Endothelial cell of umbilical vein (primary cell): ENCODE measurements at regions not wholly inside any gene's neighbourhood (a gene's known extent, or its start where the extent isn't known, plus 50 kb on each side); places are given as distances from the start of the nearest gene placed in this dataset.

Experiments used
- BruUV-seq: library from RNA; stranded (reverse); fragments of 400-500 nt; replicated peaks from 2 replicates; lab custom pipeline; 2021; lab: Mats Ljungman, UMichigan
- CTCF ChIA-PET: fragments of 300-600, 350-600 bp; sonication (Branson Sonifier 250); formaldehyde crosslinking; loops from one replicate; lab custom pipeline; 2021; ENCODE audit warnings: antibody characterized with exemption, inconsistent platforms; lab: Charles Lee
- POLR2A ChIA-PET: fragments of 300-600, 350-600 bp; sonication (Branson Sonifier 250); formaldehyde crosslinking; loops from one replicate; lab custom pipeline; 2021; ENCODE audit warnings: antibody characterized with exemption, inconsistent platforms; lab: Charles Lee
- DNase-seq: peaks from one replicate; pipeline ENCODE4 v3.0.0-alpha.2; 2011; ENCODE audit warnings: low read depth, low spot score
- FAIRE-seq: peaks from 2 replicates; lab custom pipeline; 2011; peaks lifted over from hg19 to GRCh38; lab: Jason Lieb, UNC
- H2AFZ ChIP-seq: 2 replicates; pipeline ENCODE4 v1.6.0; 2012; ENCODE audit warnings: low read depth, low read length, control low read depth, inconsistent platforms
- H3K27ac ChIP-seq: 2 replicates; pipeline ENCODE4 v1.5.1; 2011; ENCODE audit warnings: low read depth, mild to moderate bottlenecking, control low read depth, low read length, moderate library complexity; ENCODE audit not compliant: insufficient read depth
- H3K27me3 ChIP-seq, 2 experiments: 2 replicates each; pipeline versions ENCODE4 v1.6.0 to v1.6.1; 2011; ENCODE audit warnings: low read length in 2 of 2, mixed read lengths in 1 of 2; ENCODE audit not compliant: control insufficient read depth in 2 of 2, insufficient read depth in 2 of 2
- H3K36me3 ChIP-seq, 2 experiments: 2 replicates in 1 of 2; 3 replicates in 1 of 2; pipeline ENCODE4 v1.5.1; 2011; ENCODE audit warnings: low read length in 2 of 2, mild to moderate bottlenecking in 1 of 2, moderate library complexity in 1 of 2; ENCODE audit not compliant: control insufficient read depth in 2 of 2, insufficient read depth in 2 of 2; ENCODE audit errors: extremely low read depth in 1 of 2
- H3K4me1 ChIP-seq: 3 replicates; pipeline ENCODE4 v1.5.1; 2011; ENCODE audit warnings: mild to moderate bottlenecking, low read length; ENCODE audit not compliant: control insufficient read depth, insufficient read depth; ENCODE audit errors: extremely low read depth
- H3K4me2 ChIP-seq: 2 replicates; pipeline ENCODE4 v1.6.1; 2011; ENCODE audit warnings: low read length, control low read depth, mixed read lengths; ENCODE audit not compliant: insufficient read depth
- H3K4me3 ChIP-seq, 3 experiments: fragments of 200-600 bp in 1 of 3; sonication (generic), shearing (Covaris generic) in 1 of 3; replicated peaks in 1 of 3; 2 replicates each; pipeline ENCODE4 v1.5.1; 2011 to 2016; ENCODE audit warnings: control low read depth in 3 of 3, low read length in 3 of 3, mild to moderate bottlenecking in 2 of 3, inconsistent platforms in 1 of 3, low read depth in 1 of 3, moderate library complexity in 1 of 3; ENCODE audit not compliant: insufficient read depth in 1 of 3
- H3K79me2 ChIP-seq: 2 replicates; pipeline ENCODE4 v1.6.0; 2012; ENCODE audit warnings: low read length, inconsistent platforms; ENCODE audit not compliant: control insufficient read depth, insufficient read depth
- H3K9ac ChIP-seq: replicated peaks from 2 replicates; pipeline ENCODE3; 2011; ENCODE audit warnings: low read length, control low read depth; ENCODE audit not compliant: insufficient read depth; ENCODE audit errors: extremely low read depth
- H3K9me1 ChIP-seq: replicated peaks from 3 replicates; pipeline ENCODE4 v1.6.0; 2011; ENCODE audit warnings: mild to moderate bottlenecking, low read length; ENCODE audit not compliant: control insufficient read depth, insufficient read depth; ENCODE audit errors: extremely low read depth
- H3K9me3 ChIP-seq: replicated peaks from 2 replicates; pipeline ENCODE4 v1.5.1; 2012; ENCODE audit warnings: low read length, inconsistent platforms; ENCODE audit not compliant: control insufficient read depth, insufficient read depth
- H4K20me1 ChIP-seq: replicated peaks from 2 replicates; pipeline ENCODE3; 2011; ENCODE audit warnings: mild to moderate bottlenecking, low read length; ENCODE audit not compliant: control insufficient read depth, insufficient read depth; ENCODE audit errors: extremely low read depth
- EZH2 ChIP-seq: IDR thresholded peaks from 2 replicates; pipeline ENCODE4 v1.6.1; 2012; ENCODE audit warnings: borderline replicate concordance, low read depth, mild to moderate bottlenecking, moderate library complexity, low read length, inconsistent platforms; ENCODE audit not compliant: severe bottlenecking
- FOS ChIP-seq: IDR thresholded peaks from 2 replicates; pipeline ENCODE4 v1.6.1; 2011; ENCODE audit warnings: mild to moderate bottlenecking, low read length, moderate library complexity, borderline replicate concordance; ENCODE audit not compliant: insufficient read depth
- GATA2 ChIP-seq: IDR thresholded peaks from 2 replicates; pipeline ENCODE4 v1.7.0; 2011; ENCODE audit warnings: low read depth, mild to moderate bottlenecking, moderate library complexity, mixed read lengths, low read length; ENCODE audit not compliant: insufficient read length, insufficient read depth
- JUN ChIP-seq: IDR thresholded peaks from 2 replicates; pipeline ENCODE4 v1.6.1; 2011; ENCODE audit warnings: borderline replicate concordance, low read depth; ENCODE audit not compliant: insufficient read length, insufficient read depth
- MYC ChIP-seq: IDR thresholded peaks from one replicate; pipeline ENCODE4 v1.6.1; 2011; ENCODE audit warnings: mild to moderate bottlenecking, low read depth, low read length
- POLR2A ChIP-seq: IDR thresholded peaks from 2 replicates; pipeline ENCODE4 v1.6.1; 2012; ENCODE audit warnings: low read depth, mild to moderate bottlenecking, control low read depth, low read length
- POLR2AphosphoS5 ChIP-seq: IDR thresholded peaks from 2 replicates; pipeline ENCODE4 v1.6.1; 2012; ENCODE audit warnings: low read depth, mild to moderate bottlenecking, control low read depth, low read length, moderate library complexity; ENCODE audit not compliant: insufficient read depth
- dilution Hi-C: fragments of 300-500 bp; cut with MboI; formaldehyde crosslinking; loops from one replicate; pipeline ENCODE4 v1.15.0; 2019; ENCODE audit warnings: low sequenced_read_pairs; ENCODE audit not compliant: extremely low pct_ligation_motif_present
- intact Hi-C: fragments of 100-400 bp; cut with micrococcal nuclease; formaldehyde crosslinking; loops from one replicate; pipeline ENCODE4 v1.10.0; 2022
- TF ChIP-seq, protein P1 (sequence below), 2 donors: IDR thresholded peaks; 1 replicate in 1 of 2; 2 replicates in 1 of 2; pipeline ENCODE4 v1.5.1; 2011; ENCODE audit warnings: low read length in 2 of 2, mild to moderate bottlenecking in 2 of 2, moderate library complexity in 2 of 2, control low read depth in 1 of 2, inconsistent platforms in 1 of 2, low read depth in 1 of 2; ENCODE audit not compliant: insufficient read depth in 1 of 2; ENCODE audit errors: extremely low read depth in 1 of 2
- TF ChIP-seq, protein P2 (sequence below): IDR thresholded peaks from 2 replicates; pipeline ENCODE4 v1.6.1; 2011; ENCODE audit not compliant: insufficient read depth, insufficient read length

DNA sequence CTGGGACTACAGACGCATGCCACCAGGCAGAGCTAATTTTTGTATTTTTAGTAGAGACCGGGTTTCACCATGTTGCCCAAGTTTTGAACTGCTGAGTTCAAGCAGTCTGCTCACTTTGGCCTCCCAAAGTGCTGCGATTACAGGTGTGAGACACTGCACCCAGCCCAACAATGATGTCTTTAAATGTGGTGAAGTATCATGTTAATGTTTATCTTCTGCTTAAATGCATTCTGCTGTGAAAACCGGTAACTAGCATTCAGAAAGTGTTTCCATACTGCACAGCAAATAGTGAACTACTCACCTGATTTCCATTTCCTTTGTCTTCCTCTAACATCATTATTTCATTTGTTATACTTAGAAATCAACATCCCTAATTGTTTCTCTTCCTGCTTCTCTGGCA lies 264.0 kb upstream of the ITGA1 start:
- dilution Hi-C loops = no loop called here
- POLR2A ChIA-PET = no interaction called here
- H3K9me1 ChIP-seq = no peaks in the 10 kb centered on the region
- no peaks in the 10 kb centered on the region for H3K4me1 ChIP-seq
- intact Hi-C loops = no loop called here
- no peaks in the 10 kb centered on the region for H3K79me2 ChIP-seq
- H4K20me1 ChIP-seq = no peaks in the 10 kb centered on the region
- TF ChIP-seq, protein P1, sequence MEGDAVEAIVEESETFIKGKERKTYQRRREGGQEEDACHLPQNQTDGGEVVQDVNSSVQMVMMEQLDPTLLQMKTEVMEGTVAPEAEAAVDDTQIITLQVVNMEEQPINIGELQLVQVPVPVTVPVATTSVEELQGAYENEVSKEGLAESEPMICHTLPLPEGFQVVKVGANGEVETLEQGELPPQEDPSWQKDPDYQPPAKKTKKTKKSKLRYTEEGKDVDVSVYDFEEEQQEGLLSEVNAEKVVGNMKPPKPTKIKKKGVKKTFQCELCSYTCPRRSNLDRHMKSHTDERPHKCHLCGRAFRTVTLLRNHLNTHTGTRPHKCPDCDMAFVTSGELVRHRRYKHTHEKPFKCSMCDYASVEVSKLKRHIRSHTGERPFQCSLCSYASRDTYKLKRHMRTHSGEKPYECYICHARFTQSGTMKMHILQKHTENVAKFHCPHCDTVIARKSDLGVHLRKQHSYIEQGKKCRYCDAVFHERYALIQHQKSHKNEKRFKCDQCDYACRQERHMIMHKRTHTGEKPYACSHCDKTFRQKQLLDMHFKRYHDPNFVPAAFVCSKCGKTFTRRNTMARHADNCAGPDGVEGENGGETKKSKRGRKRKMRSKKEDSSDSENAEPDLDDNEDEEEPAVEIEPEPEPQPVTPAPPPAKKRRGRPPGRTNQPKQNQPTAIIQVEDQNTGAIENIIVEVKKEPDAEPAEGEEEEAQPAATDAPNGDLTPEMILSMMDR (IDR thresholded peaks at IDR 0.05; ENCODE audit: extremely low read depth in 1 of 2, insufficient read depth in 1 of 2, low read depth in 1 of 2, low read length in 2 of 2) = no peak
- no peak for TF ChIP-seq GATA2
- no peak for TF ChIP-seq EZH2
- TF ChIP-seq JUN = no peak
- no peak for TF ChIP-seq POLR2A
- no peak for TF ChIP-seq MYC
- TF ChIP-seq POLR2AphosphoS5 = no peak
- TF ChIP-seq, protein P2, sequence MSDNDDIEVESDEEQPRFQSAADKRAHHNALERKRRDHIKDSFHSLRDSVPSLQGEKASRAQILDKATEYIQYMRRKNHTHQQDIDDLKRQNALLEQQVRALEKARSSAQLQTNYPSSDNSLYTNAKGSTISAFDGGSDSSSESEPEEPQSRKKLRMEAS = no peak
- no peak for TF ChIP-seq FOS
- no peak overlapping the region for H3K4me3 ChIP-seq
- no peak overlapping the region for H3K9ac ChIP-seq
- DNase-seq (no peak), FAIRE-seq (no peak)
- CTCF ChIA-PET = interaction anchor here (0.5 kb wide), 1 partner anchor 104 kb away, joined by 3 read pairs; no protein-coding TSS in a partner anchor
- H3K9me3 ChIP-seq = no peaks in the 10 kb centered on the region
- no peaks in the 10 kb centered on the region for H3K36me3 ChIP-seq
- H3K27ac ChIP-seq = no peak overlapping the region
- no peaks in the 10 kb centered on the region for H3K27me3 ChIP-seq
- no peak overlapping the region for H2AFZ ChIP-seq
- no TSS peak for BruUV-seq
- H3K4me2 ChIP-seq = no peak overlapping the region
